Posterior cingulate gyrus (tissue), 11 donors: ENCODE measurements at regions not wholly inside any gene's neighbourhood (a gene's known extent, or its start where the extent isn't known, plus 50 kb on each side); places are given as distances from the start of the nearest gene placed in this dataset.
A peak's percentile ranks its signal among the peaks of the same experiment; 100 is the strongest.

ENCODE experiments used
- DNase-seq, 10 donors: peaks; one replicate each; pipeline versions ENCODE4 v3.0.0 to v3.0.0-alpha.2; 2020 to 2021; ENCODE audit warnings: mixed read lengths in 3 of 10
- intact Hi-C: fragments of 100-400 bp; cut with DNase I; formaldehyde crosslinking; loops from one replicate; pipeline ENCODE4 v1.15.1; 2023

- DNase-seq: peak in 2 of 10 donors; percentile 63 to 70
Measured at GRCh38 chr3:30290479-30290878, 315.9 kb upstream of the TGFBR2 start.

GRCh38 chr3:30292192-30292893, 314.1 kb upstream of the TGFBR2 start:
- no peak for DNase-seq
- intact Hi-C loops: no loop called here

More at GRCh38 chr3:30290479-30290878, 315.9 kb upstream of the TGFBR2 start:
- intact Hi-C loops: no loop called here

GRCh38 chr3:30293621-30294240, 312.7 kb upstream of the TGFBR2 start:
- DNase-seq: no peak
- intact Hi-C loops: no loop called here

- no peak for DNase-seq
- intact Hi-C loops: no loop called here
Measured at GRCh38 chr3:30294241-30294667, 312.1 kb upstream of the TGFBR2 start.

- DNase-seq: no peak
- intact Hi-C loops: no loop called here
Measured at GRCh38 chr3:30297112-30297511, 309.3 kb upstream of the TGFBR2 start.

- DNase-seq: no peak
- intact Hi-C loops: no loop called here
Measured at GRCh38 chr3:30299674-30300385, 306.6 kb upstream of the TGFBR2 start.

- intact Hi-C loops: no loop called here
- DNase-seq: no peak
Measured at GRCh38 chr3:30300809-30301208, 305.6 kb upstream of the TGFBR2 start.

GRCh38 chr3:30302027-30302426, 304.4 kb upstream of the TGFBR2 start:
- no peak for DNase-seq
- intact Hi-C loops: no loop called here

- DNase-seq: no peak
- intact Hi-C loops: no loop called here
Measured at GRCh38 chr3:30303770-30304169, 302.6 kb upstream of the TGFBR2 start.

GRCh38 chr3:30305021-30305420, 301.4 kb upstream of the TGFBR2 start:
- no peak for DNase-seq
- intact Hi-C loops: no loop called here

GRCh38 chr3:30306896-30307295, 299.5 kb upstream of the TGFBR2 start:
- intact Hi-C loops: no loop called here
- no peak for DNase-seq

GRCh38 chr3:30307372-30307950, 298.9 kb upstream of the TGFBR2 start:
- DNase-seq: no peak
- intact Hi-C loops: no loop called here

GRCh38 chr3:30308131-30308530, 298.3 kb upstream of the TGFBR2 start:
- intact Hi-C loops: no loop called here

GRCh38 chr3:30309961-30310954, 296.1 kb upstream of the TGFBR2 start:
- intact Hi-C loops: no loop called here
- no peak for DNase-seq

More at GRCh38 chr3:30308131-30308530, 298.3 kb upstream of the TGFBR2 start:
- no peak for DNase-seq

- intact Hi-C loops: no loop called here
- DNase-seq: peak in 6 of 10 donors; percentile 2 to 85 (median 58)
Measured at GRCh38 chr3:30311781-30312180, 294.6 kb upstream of the TGFBR2 start.

GRCh38 chr3:30313840-30314239, 292.6 kb upstream of the TGFBR2 start:
- intact Hi-C loops: no loop called here
- DNase-seq: no peak

GRCh38 chr3:30314757-30315325, 291.6 kb upstream of the TGFBR2 start:
- DNase-seq: no peak
- intact Hi-C loops: no loop called here

GRCh38 chr3:30315447-30315846, 291.0 kb upstream of the TGFBR2 start:
- intact Hi-C loops: no loop called here

GRCh38 chr3:30317561-30317960, 288.8 kb upstream of the TGFBR2 start:
- no peak for DNase-seq
- intact Hi-C loops: no loop called here

More at GRCh38 chr3:30315447-30315846, 291.0 kb upstream of the TGFBR2 start:
- no peak for DNase-seq

GRCh38 chr3:30318110-30318509, 288.3 kb upstream of the TGFBR2 start:
- intact Hi-C loops: no loop called here
- no peak for DNase-seq
